Central memory CD8-positive, alpha-beta T cell (primary cell): ENCODE measurements at regions not wholly inside any gene's neighbourhood (a gene's known extent, or its start where the extent isn't known, plus 50 kb on each side); places are given as distances from the start of the nearest gene placed in this dataset.

Experiments used
- ATAC-seq: fragments of 150-1000 bp; cut with Tn5 transposase; replicated peaks from 2 replicates; pipeline ENCODE4 v1.10.0; 2022; ENCODE audit warnings: mild to moderate bottlenecking, moderate FRiP score, moderate number of reproducible peaks; ENCODE audit not compliant: poor library complexity, severe bottlenecking; ENCODE audit errors: extremely low read depth
- DNase-seq, 2 donors: peaks; one replicate each; pipeline ENCODE4 v3.0.0; 2021; ENCODE audit warnings: low spot score in 2 of 2
- H3K27ac Mint-ChIP-seq: one replicate; pipeline ENCODE4 v1.8.0; 2022; ENCODE audit warnings: low read depth, mild to moderate bottlenecking, moderate library complexity, mixed read lengths
- H3K27me3 Mint-ChIP-seq: one replicate; pipeline ENCODE4 v1.8.0; 2022; ENCODE audit warnings: mixed read lengths
- H3K36me3 Mint-ChIP-seq: one replicate; pipeline ENCODE4 v1.8.0; 2022; ENCODE audit warnings: mild to moderate bottlenecking, moderate library complexity, mixed read lengths; ENCODE audit not compliant: insufficient read depth
- H3K4me1 Mint-ChIP-seq: one replicate; pipeline ENCODE4 v1.8.0; 2022; ENCODE audit warnings: mixed read lengths
- H3K4me3 Mint-ChIP-seq: one replicate; pipeline ENCODE4 v1.8.0; 2022; ENCODE audit warnings: mild to moderate bottlenecking, moderate library complexity, mixed read lengths
- H3K9me3 Mint-ChIP-seq: one replicate; pipeline ENCODE4 v1.8.0; 2022; ENCODE audit warnings: mixed read lengths

DNA sequence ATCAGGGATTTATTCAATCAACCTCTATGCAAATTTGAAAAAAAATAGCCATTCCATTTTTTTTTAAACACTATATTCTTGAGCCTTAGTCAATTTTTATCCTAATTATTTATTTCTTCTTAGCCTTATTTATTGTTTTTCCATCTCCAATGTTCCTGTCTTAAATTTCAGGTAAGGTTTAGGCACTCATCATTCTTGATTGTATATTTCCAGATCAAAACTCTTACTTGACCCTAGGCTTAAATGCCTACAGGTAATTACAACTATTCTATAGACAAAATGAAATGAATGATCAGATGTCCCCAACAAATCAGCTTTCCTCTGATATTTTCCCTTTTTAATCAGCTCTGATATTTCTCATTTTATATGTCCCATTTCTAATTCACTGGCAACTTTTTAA lies 402.6 kb upstream of the EPHA7 start:
- Mint-ChIP-seq H3K4me1 (no peaks in the 10 kb centered on the region), H3K9me3 (peaks cover 13% of the 10 kb centered on the region), H3K36me3 (no peaks in the 10 kb centered on the region), H3K27ac (no peak overlapping the region), H3K4me3 (no peak overlapping the region), H3K27me3 (no peaks in the 10 kb centered on the region)
- ATAC-seq: no peak
- DNase-seq: no peak

DNA sequence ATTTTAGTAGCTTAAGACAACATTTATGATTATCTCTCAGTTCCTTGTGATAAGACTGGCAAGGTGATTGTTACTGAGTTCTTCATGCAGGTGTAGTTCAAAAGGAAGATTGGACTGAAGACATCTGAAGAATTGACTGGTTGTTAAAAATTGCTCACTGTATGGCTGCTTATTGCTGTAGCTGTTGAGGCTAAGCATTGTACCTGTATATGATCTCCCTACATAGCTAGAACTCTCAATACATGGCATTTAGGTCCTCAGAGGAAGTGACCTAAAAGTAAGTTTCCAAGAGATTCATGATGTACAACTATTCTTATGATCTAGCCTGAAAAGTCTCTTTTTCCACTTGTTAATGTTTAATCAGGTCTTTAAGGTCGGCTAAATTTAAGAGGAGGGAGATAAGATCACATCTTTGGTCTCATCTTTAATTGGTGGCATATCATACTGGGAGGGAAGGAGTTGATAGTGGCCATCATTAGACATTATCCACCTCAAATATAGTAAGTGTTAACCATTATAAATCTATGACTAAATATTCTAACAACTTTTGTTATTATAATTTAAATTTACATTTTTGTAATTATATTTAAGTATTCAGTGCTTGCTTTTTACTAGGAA lies 401.2 kb upstream of the EPHA7 start:
- H3K9me3 Mint-ChIP-seq: peaks cover 13% of the 10 kb centered on the region
- no peak overlapping the region for H3K4me3 Mint-ChIP-seq
- DNase-seq (no peak), ATAC-seq (no peak)
- no peaks in the 10 kb centered on the region for H3K27me3 Mint-ChIP-seq
- no peaks in the 10 kb centered on the region for H3K4me1 Mint-ChIP-seq
- no peaks in the 10 kb centered on the region for H3K36me3 Mint-ChIP-seq
- no peak overlapping the region for H3K27ac Mint-ChIP-seq

DNA sequence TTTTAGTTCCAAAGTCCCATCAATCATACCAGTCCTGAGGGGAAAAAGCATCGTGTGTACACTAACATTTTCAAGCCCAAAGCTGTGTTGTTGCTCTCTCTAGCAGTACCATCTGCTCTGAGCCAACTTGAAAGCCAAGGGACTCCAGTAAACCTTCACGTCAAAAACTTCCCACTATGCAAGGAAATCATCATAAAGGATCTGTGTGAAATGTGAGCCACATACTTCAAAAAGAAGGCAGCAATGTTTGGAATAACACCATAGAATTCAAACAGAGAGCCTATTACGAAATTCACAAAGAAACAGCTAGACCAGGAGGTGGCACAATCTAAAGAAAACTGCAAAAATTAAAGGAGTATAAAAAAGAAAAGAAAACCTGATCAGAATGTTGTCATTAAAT lies 399.8 kb upstream of the EPHA7 start:
- Mint-ChIP-seq H3K9me3 (peaks cover 13% of the 10 kb centered on the region), H3K4me1 (no peaks in the 10 kb centered on the region), H3K4me3 (no peak overlapping the region), H3K27ac (no peak overlapping the region), H3K27me3 (no peaks in the 10 kb centered on the region), H3K36me3 (no peaks in the 10 kb centered on the region)
- ATAC-seq (no peak), DNase-seq (no peak)

DNA sequence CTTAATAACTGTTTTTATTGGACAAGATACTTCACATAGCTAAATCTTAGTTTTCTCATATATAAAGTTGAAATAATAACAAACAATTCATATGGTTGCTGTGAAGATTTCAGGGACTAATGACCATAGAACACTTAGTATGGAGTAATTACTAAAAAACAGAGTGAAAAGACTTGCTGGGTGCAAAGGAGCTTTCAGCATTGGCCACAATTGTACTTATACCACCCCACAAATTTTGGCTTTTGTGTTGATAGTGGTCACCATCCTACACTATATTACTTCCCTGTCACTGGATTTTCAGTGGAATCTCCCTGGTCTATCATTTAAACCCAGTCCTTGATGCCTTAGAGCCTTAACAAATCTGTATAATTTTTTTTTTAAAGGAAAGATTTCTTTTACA lies 398.6 kb upstream of the EPHA7 start:
- H3K4me1 Mint-ChIP-seq: no peaks in the 10 kb centered on the region

DNA sequence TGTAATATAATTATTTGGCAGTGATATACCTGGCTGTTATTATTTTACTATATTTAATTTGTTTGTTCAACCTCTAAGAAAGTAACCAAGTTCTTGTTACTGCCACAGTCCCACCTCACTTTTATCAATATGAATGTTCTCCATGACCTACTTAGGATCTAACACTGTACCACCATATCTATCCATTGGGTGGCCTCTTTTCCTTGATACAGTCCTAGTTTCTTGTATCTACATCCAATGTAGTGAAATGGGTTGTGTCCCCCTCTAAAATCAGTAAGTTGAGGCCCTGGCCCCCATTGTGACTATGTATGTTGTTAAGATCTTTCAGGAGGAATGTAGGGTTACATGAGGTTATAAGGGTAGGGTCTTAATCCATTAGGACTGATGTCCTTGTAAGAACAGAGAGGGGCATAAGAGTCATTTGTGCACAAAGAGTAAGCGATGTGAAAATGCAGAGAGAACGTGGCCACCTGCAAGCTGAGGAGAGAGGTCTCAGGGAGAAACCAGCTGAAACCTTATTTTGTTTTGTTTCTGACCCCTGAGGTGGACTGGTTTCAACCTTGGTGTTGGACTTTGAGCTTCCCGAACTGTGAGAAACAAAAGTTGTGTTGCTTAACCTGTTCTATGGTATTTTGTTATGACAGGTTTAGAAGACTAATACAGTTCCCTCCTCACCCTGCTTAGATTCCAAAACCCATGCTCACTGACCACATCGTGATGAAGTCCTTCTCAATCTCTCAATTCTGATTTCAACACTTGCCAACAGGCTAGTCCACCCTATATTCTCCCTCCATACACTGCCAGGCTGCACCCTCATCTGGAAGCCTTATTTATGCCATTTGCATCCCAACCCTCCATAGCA lies 387.3 kb upstream of the EPHA7 start:
- ATAC-seq: no peak
- no peak overlapping the region for H3K27ac Mint-ChIP-seq

More for the DNA sequence above, 398.6 kb upstream of the EPHA7 start:
- no peak for DNase-seq
- Mint-ChIP-seq H3K9me3 (peaks cover 13% of the 10 kb centered on the region), H3K36me3 (no peaks in the 10 kb centered on the region), H3K27me3 (no peaks in the 10 kb centered on the region), H3K4me3 (no peak overlapping the region), H3K27ac (no peak overlapping the region)
- no peak for ATAC-seq

DNA sequence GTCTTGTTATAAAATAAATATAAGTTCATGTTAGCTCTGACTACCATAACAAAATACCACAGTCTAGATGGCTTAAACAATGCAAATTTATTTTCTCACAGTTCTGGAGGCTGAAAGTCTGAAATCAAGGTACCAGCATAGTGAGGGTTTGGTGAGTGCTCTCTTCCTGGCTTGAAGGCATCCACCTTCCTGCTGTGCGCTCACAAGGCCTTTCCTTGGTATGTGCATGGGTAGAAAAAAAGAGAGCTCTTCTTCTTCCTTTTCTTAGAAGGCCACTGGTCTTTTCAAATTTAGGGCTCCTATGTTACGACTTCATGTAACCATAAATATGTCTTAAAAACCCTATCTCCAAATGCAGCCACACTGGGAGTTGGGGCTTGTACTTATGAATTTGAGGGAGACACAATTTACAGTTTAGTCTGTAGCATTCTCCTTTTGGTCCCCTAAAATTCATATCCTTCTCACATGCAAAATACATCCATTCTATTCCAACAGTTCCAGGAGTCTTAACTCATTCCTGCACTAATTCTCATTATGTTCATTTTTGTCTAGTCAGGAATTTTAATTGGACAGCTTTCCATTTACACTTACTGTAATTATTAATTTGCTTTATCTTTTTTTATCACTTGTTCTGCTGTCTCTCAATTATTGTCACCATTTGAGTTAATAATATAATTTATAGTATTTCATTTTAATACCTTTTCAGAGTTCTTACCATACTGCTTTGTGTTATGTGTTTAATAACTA lies 381.9 kb upstream of the EPHA7 start:
- H3K4me3 Mint-ChIP-seq: no peak overlapping the region
- H3K27ac Mint-ChIP-seq: no peak overlapping the region
- H3K36me3 Mint-ChIP-seq: peaks cover 2% of the 10 kb centered on the region
- H3K4me1 Mint-ChIP-seq: no peaks in the 10 kb centered on the region
- H3K9me3 Mint-ChIP-seq: peaks cover under 1% of the 10 kb centered on the region
- no peak for DNase-seq
- no peaks in the 10 kb centered on the region for H3K27me3 Mint-ChIP-seq
- no peak for ATAC-seq

More for the DNA sequence above, 387.3 kb upstream of the EPHA7 start:
- no peak overlapping the region for H3K4me3 Mint-ChIP-seq
- H3K9me3 Mint-ChIP-seq: peaks cover 14% of the 10 kb centered on the region
- no peaks in the 10 kb centered on the region for H3K36me3 Mint-ChIP-seq
- DNase-seq: no peak
- H3K4me1 Mint-ChIP-seq: no peaks in the 10 kb centered on the region
- H3K27me3 Mint-ChIP-seq: no peaks in the 10 kb centered on the region

DNA sequence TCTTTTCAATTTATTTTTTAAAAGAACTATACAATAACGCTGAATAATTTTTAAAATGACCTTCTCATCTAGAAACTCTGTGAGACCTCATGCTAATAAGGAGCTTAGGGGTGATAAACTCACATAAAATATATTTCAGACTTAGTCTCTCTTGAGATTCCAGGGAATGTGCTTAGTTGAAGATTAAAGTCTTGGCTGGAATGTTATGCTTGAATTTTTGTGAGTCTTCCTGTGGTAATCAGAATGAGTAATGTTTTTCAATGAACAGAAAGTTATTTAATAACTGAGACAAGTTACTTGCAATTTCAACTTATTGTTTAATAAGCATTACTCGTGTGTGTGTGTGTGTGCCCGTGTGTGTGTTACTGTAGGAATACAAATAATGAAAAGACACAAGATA lies 379.9 kb upstream of the EPHA7 start:
- Mint-ChIP-seq H3K4me1 (no peaks in the 10 kb centered on the region), H3K27me3 (no peaks in the 10 kb centered on the region), H3K4me3 (no peak overlapping the region), H3K27ac (no peak overlapping the region), H3K36me3 (peaks cover 2% of the 10 kb centered on the region), H3K9me3 (peaks cover 5% of the 10 kb centered on the region)
- no peak for ATAC-seq
- no peak for DNase-seq

DNA sequence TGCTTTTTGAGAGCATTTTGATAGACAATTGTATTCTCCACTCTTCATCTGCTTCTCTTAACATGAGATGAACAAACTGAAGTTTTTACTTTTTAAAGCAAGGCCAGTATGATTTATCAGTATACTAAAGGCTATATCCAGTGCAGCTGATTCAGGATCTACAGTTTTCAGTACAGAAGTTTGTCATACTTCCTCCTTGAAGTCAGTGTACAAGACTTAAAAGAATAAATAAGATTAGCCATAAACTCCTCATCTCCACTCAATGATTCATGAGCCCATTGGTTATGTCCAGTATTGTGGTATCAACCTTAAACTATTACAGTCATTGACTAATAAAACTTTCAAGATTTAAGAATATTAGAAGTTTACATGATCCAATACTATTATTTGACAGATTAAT lies 374.8 kb upstream of the EPHA7 start:
- Mint-ChIP-seq H3K9me3 (peaks cover 10% of the 10 kb centered on the region), H3K4me3 (no peak overlapping the region), H3K27me3 (no peaks in the 10 kb centered on the region), H3K4me1 (no peaks in the 10 kb centered on the region), H3K27ac (no peak overlapping the region), H3K36me3 (no peaks in the 10 kb centered on the region)
- no peak for ATAC-seq
- no peak for DNase-seq

DNA sequence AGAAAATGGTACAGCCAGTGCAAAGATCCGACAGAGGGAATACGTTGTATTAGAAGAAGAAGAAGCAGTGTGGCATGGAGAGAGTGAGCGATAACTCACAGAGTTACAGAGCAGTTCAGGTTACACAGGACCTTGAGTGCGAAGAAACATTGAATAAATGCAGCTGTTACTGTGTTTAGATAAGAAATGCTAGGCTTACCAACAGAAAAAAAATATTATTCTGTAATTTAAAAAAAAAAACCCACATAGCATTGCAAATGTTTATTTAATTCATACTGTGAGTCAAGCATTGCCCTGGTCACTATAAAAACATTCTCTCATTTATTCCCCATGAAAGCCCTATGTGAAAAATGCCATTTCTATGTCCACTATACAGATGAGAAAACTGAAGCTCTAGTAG lies 373.4 kb upstream of the EPHA7 start:
- Mint-ChIP-seq H3K27ac (no peak overlapping the region), H3K27me3 (no peaks in the 10 kb centered on the region), H3K9me3 (peaks cover 16% of the 10 kb centered on the region), H3K4me1 (no peaks in the 10 kb centered on the region), H3K36me3 (no peaks in the 10 kb centered on the region), H3K4me3 (no peak overlapping the region)
- ATAC-seq: no peak
- no peak for DNase-seq

DNA sequence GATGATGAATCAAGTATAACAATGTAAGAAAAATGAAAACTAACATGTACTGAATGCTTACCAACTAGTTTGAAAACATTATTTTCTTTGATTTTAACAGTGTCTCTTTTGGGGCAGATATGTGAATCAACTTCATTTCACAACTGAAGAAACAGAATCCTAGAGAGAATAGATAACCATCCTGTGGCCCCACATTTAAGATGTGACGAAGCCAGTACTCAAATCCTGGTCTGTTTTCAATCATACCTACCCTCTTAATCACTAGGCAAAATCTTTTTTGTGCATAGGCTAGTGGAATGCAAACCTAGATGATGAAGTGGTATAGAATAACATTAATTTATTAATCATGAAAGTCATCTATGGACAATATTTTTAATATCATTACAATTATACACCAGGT lies 371.6 kb upstream of the EPHA7 start:
- no peak overlapping the region for H3K4me3 Mint-ChIP-seq
- H3K4me1 Mint-ChIP-seq: no peaks in the 10 kb centered on the region
- H3K9me3 Mint-ChIP-seq: peaks cover 16% of the 10 kb centered on the region
- no peak for DNase-seq
- H3K27me3 Mint-ChIP-seq: no peaks in the 10 kb centered on the region
- no peak for ATAC-seq
- no peaks in the 10 kb centered on the region for H3K36me3 Mint-ChIP-seq
- H3K27ac Mint-ChIP-seq: no peak overlapping the region

DNA sequence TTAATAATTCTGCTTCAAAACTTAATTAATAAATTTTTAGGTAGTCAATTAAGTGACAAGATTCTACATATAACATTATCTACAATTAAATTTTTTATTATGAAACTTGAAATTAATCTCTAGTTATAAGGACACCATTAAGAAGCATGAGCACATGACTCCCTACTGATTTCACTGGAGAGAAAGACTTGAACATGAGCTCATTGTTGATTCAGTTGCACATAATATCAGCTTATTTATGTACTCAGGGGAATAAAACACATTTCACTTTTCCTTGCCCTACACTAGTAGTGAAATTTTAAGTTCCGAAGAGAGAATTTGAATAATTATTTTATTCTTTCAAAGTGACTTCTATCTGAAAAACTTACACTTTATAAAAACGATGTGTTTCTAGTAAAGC lies 370.2 kb upstream of the EPHA7 start:
- Mint-ChIP-seq H3K27me3 (no peaks in the 10 kb centered on the region), H3K4me3 (no peak overlapping the region), H3K27ac (no peak overlapping the region), H3K4me1 (no peaks in the 10 kb centered on the region), H3K36me3 (no peaks in the 10 kb centered on the region), H3K9me3 (peaks cover 20% of the 10 kb centered on the region)
- no peak for ATAC-seq
- DNase-seq: no peak

DNA sequence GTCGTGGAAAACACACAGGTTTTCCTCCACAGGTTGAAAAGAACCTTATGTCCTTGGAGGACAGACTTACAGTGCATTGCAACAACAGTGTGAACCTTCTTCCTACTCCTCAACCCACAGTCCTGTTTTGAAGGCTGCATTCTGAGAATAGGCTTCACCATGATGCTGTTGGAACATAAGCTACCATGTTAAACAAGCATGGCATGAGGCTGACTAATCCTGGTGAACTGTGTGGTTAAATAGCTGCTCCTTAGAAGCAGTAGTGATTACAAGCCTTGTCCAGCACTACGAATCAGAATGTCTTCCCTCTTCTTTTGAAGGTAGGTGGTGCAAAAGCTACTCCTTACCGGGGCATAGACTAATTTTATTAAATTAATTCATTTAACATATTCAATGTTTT lies 368.5 kb upstream of the EPHA7 start:
- H3K36me3 Mint-ChIP-seq: no peaks in the 10 kb centered on the region
- ATAC-seq (no peak), DNase-seq (no peak)
- no peak overlapping the region for H3K27ac Mint-ChIP-seq
- H3K4me3 Mint-ChIP-seq: no peak overlapping the region
- peaks cover 20% of the 10 kb centered on the region for H3K9me3 Mint-ChIP-seq
- no peaks in the 10 kb centered on the region for H3K4me1 Mint-ChIP-seq
- no peaks in the 10 kb centered on the region for H3K27me3 Mint-ChIP-seq
